ENCODE measurements at regions not wholly inside any gene's neighbourhood (a gene's known extent, or its start where the extent isn't known, plus 50 kb on each side); places are given as distances from the start of the nearest gene placed in this dataset.

GRCh38 chr21:17901458-17902079, 82.4 kb upstream of the C21orf91 start:
- no peak for DNase-seq (ENCODE audit: low read depth in 2 of 2)

DNA sequence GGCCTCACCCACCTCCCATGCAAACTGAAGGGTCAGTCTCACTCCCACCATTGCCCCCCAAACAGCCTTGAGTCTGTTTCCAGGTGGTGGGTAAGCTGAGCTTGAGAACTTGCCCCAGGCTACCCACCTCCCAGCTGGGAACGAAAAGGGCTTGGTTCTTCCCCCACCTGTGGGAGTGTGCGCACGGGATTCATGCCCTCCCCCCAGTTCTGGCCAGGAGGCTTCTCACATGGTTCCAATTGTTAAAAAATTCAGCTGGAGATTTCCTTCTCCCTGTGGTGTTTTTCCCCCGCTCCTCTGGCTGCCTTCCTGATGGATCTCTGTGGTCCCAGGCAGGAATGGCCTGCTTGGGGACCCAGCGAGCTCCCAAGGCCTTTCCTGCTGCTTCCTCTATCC, 81.8 kb upstream of the C21orf91 start:
- DNase-seq (ENCODE audit: low read depth in 2 of 2): no peak

GRCh38 chr21:17900281-17900989, 81.3 kb upstream of the C21orf91 start:
- no peak for DNase-seq (ENCODE audit: low read depth in 2 of 2)

DNA sequence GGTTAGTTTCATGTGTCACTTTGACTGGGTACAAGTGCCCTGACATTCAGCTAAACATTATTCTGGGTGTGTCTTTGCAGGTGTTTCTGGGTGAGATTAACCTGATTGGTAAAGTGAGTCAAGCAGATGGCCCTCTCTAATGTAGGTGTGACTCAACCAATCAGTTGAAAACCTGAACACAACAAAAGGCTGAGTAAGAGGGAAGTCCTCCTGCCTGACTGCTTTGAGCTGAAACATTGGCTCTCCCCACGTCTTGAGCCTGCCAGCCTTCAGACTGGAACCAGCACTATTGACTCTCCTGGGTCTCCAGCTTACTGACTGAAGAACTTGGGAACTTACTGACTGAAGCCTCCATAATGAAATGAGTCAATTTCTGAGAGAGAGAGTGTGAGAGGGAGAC, 70.0 kb upstream of the C21orf91 start:
- no peak for DNase-seq (ENCODE audit: low read depth in 2 of 2)

DNA sequence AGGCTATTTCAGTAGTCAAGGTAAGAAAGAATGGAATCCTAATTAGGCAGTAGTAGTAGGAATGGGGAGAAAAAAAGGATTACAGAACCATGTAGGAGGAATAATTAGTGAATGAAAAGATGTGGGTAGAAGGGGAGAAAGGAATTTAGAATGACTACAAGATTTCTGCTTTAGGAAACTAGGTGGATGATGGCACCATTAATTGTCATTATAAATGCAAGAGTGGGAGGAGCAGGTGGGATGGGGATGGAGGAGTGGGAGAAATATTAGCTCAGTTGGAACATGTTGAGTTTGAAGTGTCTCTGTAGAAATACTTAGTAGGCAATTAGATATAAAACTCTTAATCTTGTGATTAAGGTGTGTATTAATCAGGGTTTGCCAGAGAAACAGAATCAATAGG, 50.0 kb upstream of the C21orf91 start:
- DNase-seq (ENCODE audit: low read depth in 2 of 2): no peak

Measured in fibroblast of skin of left quadriceps (primary cell).